Endothelial cell of umbilical vein (primary cell): ENCODE measurements at regions not wholly inside any gene's neighbourhood (a gene's known extent, or its start where the extent isn't known, plus 50 kb on each side); places are given as distances from the start of the nearest gene placed in this dataset.

Source experiments
- BruUV-seq: library from RNA; stranded (reverse); fragments of 400-500 nt; replicated peaks from 2 replicates; lab custom pipeline; 2021; lab: Mats Ljungman, UMichigan
- CTCF ChIA-PET: fragments of 300-600, 350-600 bp; sonication (Branson Sonifier 250); formaldehyde crosslinking; loops from one replicate; lab custom pipeline; 2021; ENCODE audit warnings: antibody characterized with exemption, inconsistent platforms; lab: Charles Lee
- POLR2A ChIA-PET: fragments of 300-600, 350-600 bp; sonication (Branson Sonifier 250); formaldehyde crosslinking; loops from one replicate; lab custom pipeline; 2021; ENCODE audit warnings: antibody characterized with exemption, inconsistent platforms; lab: Charles Lee
- DNase-seq: peaks from one replicate; pipeline ENCODE4 v3.0.0-alpha.2; 2011; ENCODE audit warnings: low read depth, low spot score
- FAIRE-seq: peaks from 2 replicates; lab custom pipeline; 2011; peaks lifted over from hg19 to GRCh38; lab: Jason Lieb, UNC
- H2AFZ ChIP-seq: 2 replicates; pipeline ENCODE4 v1.6.0; 2012; ENCODE audit warnings: low read depth, low read length, control low read depth, inconsistent platforms
- H3K27ac ChIP-seq: 2 replicates; pipeline ENCODE4 v1.5.1; 2011; ENCODE audit warnings: low read depth, mild to moderate bottlenecking, control low read depth, low read length, moderate library complexity; ENCODE audit not compliant: insufficient read depth
- H3K27me3 ChIP-seq, 2 experiments: 2 replicates each; pipeline versions ENCODE4 v1.6.0 to v1.6.1; 2011; ENCODE audit warnings: low read length in 2 of 2, mixed read lengths in 1 of 2; ENCODE audit not compliant: control insufficient read depth in 2 of 2, insufficient read depth in 2 of 2
- H3K36me3 ChIP-seq, 2 experiments: 2 replicates in 1 of 2; 3 replicates in 1 of 2; pipeline ENCODE4 v1.5.1; 2011; ENCODE audit warnings: low read length in 2 of 2, mild to moderate bottlenecking in 1 of 2, moderate library complexity in 1 of 2; ENCODE audit not compliant: control insufficient read depth in 2 of 2, insufficient read depth in 2 of 2; ENCODE audit errors: extremely low read depth in 1 of 2
- H3K4me1 ChIP-seq: 3 replicates; pipeline ENCODE4 v1.5.1; 2011; ENCODE audit warnings: mild to moderate bottlenecking, low read length; ENCODE audit not compliant: control insufficient read depth, insufficient read depth; ENCODE audit errors: extremely low read depth
- H3K4me2 ChIP-seq: 2 replicates; pipeline ENCODE4 v1.6.1; 2011; ENCODE audit warnings: low read length, control low read depth, mixed read lengths; ENCODE audit not compliant: insufficient read depth
- H3K4me3 ChIP-seq, 3 experiments: fragments of 200-600 bp in 1 of 3; sonication (generic), shearing (Covaris generic) in 1 of 3; replicated peaks in 1 of 3; 2 replicates each; pipeline ENCODE4 v1.5.1; 2011 to 2016; ENCODE audit warnings: control low read depth in 3 of 3, low read length in 3 of 3, mild to moderate bottlenecking in 2 of 3, inconsistent platforms in 1 of 3, low read depth in 1 of 3, moderate library complexity in 1 of 3; ENCODE audit not compliant: insufficient read depth in 1 of 3
- H3K79me2 ChIP-seq: 2 replicates; pipeline ENCODE4 v1.6.0; 2012; ENCODE audit warnings: low read length, inconsistent platforms; ENCODE audit not compliant: control insufficient read depth, insufficient read depth
- H3K9ac ChIP-seq: replicated peaks from 2 replicates; pipeline ENCODE3; 2011; ENCODE audit warnings: low read length, control low read depth; ENCODE audit not compliant: insufficient read depth; ENCODE audit errors: extremely low read depth
- H3K9me1 ChIP-seq: replicated peaks from 3 replicates; pipeline ENCODE4 v1.6.0; 2011; ENCODE audit warnings: mild to moderate bottlenecking, low read length; ENCODE audit not compliant: control insufficient read depth, insufficient read depth; ENCODE audit errors: extremely low read depth
- H3K9me3 ChIP-seq: replicated peaks from 2 replicates; pipeline ENCODE4 v1.5.1; 2012; ENCODE audit warnings: low read length, inconsistent platforms; ENCODE audit not compliant: control insufficient read depth, insufficient read depth
- H4K20me1 ChIP-seq: replicated peaks from 2 replicates; pipeline ENCODE3; 2011; ENCODE audit warnings: mild to moderate bottlenecking, low read length; ENCODE audit not compliant: control insufficient read depth, insufficient read depth; ENCODE audit errors: extremely low read depth
- CTCF ChIP-seq, 2 donors: IDR thresholded peaks; 1 replicate in 1 of 2; 2 replicates in 1 of 2; pipeline ENCODE4 v1.5.1; 2011; ENCODE audit warnings: low read length in 2 of 2, mild to moderate bottlenecking in 2 of 2, moderate library complexity in 2 of 2, control low read depth in 1 of 2, inconsistent platforms in 1 of 2, low read depth in 1 of 2; ENCODE audit not compliant: insufficient read depth in 1 of 2; ENCODE audit errors: extremely low read depth in 1 of 2
- EZH2 ChIP-seq: IDR thresholded peaks from 2 replicates; pipeline ENCODE4 v1.6.1; 2012; ENCODE audit warnings: borderline replicate concordance, low read depth, mild to moderate bottlenecking, moderate library complexity, low read length, inconsistent platforms; ENCODE audit not compliant: severe bottlenecking
- FOS ChIP-seq: IDR thresholded peaks from 2 replicates; pipeline ENCODE4 v1.6.1; 2011; ENCODE audit warnings: mild to moderate bottlenecking, low read length, moderate library complexity, borderline replicate concordance; ENCODE audit not compliant: insufficient read depth
- JUN ChIP-seq: IDR thresholded peaks from 2 replicates; pipeline ENCODE4 v1.6.1; 2011; ENCODE audit warnings: borderline replicate concordance, low read depth; ENCODE audit not compliant: insufficient read length, insufficient read depth
- MAX ChIP-seq: IDR thresholded peaks from 2 replicates; pipeline ENCODE4 v1.6.1; 2011; ENCODE audit not compliant: insufficient read depth, insufficient read length
- MYC ChIP-seq: IDR thresholded peaks from one replicate; pipeline ENCODE4 v1.6.1; 2011; ENCODE audit warnings: mild to moderate bottlenecking, low read depth, low read length
- POLR2AphosphoS5 ChIP-seq: IDR thresholded peaks from 2 replicates; pipeline ENCODE4 v1.6.1; 2012; ENCODE audit warnings: low read depth, mild to moderate bottlenecking, control low read depth, low read length, moderate library complexity; ENCODE audit not compliant: insufficient read depth
- dilution Hi-C: fragments of 300-500 bp; cut with MboI; formaldehyde crosslinking; loops from one replicate; pipeline ENCODE4 v1.15.0; 2019; ENCODE audit warnings: low sequenced_read_pairs; ENCODE audit not compliant: extremely low pct_ligation_motif_present
- intact Hi-C: fragments of 100-400 bp; cut with micrococcal nuclease; formaldehyde crosslinking; loops from one replicate; pipeline ENCODE4 v1.10.0; 2022

GRCh38 chr15:47300596-47300995 lies 416.7 kb upstream of the SEMA6D start:
- no peaks in the 10 kb centered on the region for H3K36me3 ChIP-seq
- H4K20me1 ChIP-seq = no peaks in the 10 kb centered on the region
- H3K9me1 ChIP-seq = no peaks in the 10 kb centered on the region
- dilution Hi-C loops (no loop called here), intact Hi-C loops (no loop called here)
- no peak overlapping the region for H2AFZ ChIP-seq
- H3K4me1 ChIP-seq = no peaks in the 10 kb centered on the region
- H3K9ac ChIP-seq = no peak overlapping the region
- H3K27ac ChIP-seq = no peak overlapping the region
- H3K4me2 ChIP-seq = no peak overlapping the region
- DNase-seq (no peak), FAIRE-seq (no peak)
- no peaks in the 10 kb centered on the region for H3K79me2 ChIP-seq
- TF ChIP-seq FOS = no peak
- no peak for TF ChIP-seq CTCF (IDR thresholded peaks at IDR 0.05; ENCODE audit: extremely low read depth in 1 of 2, insufficient read depth in 1 of 2, low read depth in 1 of 2, low read length in 2 of 2)
- TF ChIP-seq MAX = no peak
- TF ChIP-seq JUN = no peak
- no peak for TF ChIP-seq POLR2AphosphoS5
- CTCF ChIA-PET = interaction anchor here (1.5 to 1.6 kb wide), 2 partner anchors 46 to 687 kb away, joined by 3 read pairs; no protein-coding TSS in a partner anchor
- no TSS peak for BruUV-seq
- POLR2A ChIA-PET = no interaction called here
- H3K9me3 ChIP-seq = no peaks in the 10 kb centered on the region
- no peaks in the 10 kb centered on the region for H3K27me3 ChIP-seq
- H3K4me3 ChIP-seq = no peak overlapping the region

GRCh38 chr15:47301481-47301880 lies 415.8 kb upstream of the SEMA6D start:
- Histone ChIP-seq H3K9ac (no peak overlapping the region), H3K4me3 (no peak overlapping the region), H3K79me2 (no peaks in the 10 kb centered on the region), H3K36me3 (no peaks in the 10 kb centered on the region), H3K27me3 (no peaks in the 10 kb centered on the region), H3K9me3 (no peaks in the 10 kb centered on the region), H3K9me1 (no peaks in the 10 kb centered on the region), H3K27ac (no peak overlapping the region), H3K4me2 (no peak overlapping the region), H4K20me1 (no peaks in the 10 kb centered on the region), H3K4me1 (no peaks in the 10 kb centered on the region), H2AFZ (no peak overlapping the region)
- no TSS peak for BruUV-seq
- FAIRE-seq (no peak), DNase-seq (no peak)
- intact Hi-C loops = no loop called here
- ChIA-PET CTCF (interaction anchor here (0.9 kb wide), 1 partner anchor 10 kb away, joined by 3 read pairs; no protein-coding TSS in a partner anchor), POLR2A (no interaction called here)
- TF ChIP-seq EZH2 (no peak), MYC (no peak)
- dilution Hi-C loops = no loop called here
